HG02870 (cell line): ENCODE measurements at regions not wholly inside any gene's neighbourhood (a gene's known extent, or its start where the extent isn't known, plus 50 kb on each side); places are given as distances from the start of the nearest gene placed in this dataset.

Source experiments
- ATAC-seq: cut with Tn5 transposase; IDR thresholded peaks from one replicate; pipeline ENCODE4 v1.9.1; 2021; ENCODE audit warnings: mild to moderate bottlenecking, moderate library complexity; ENCODE audit not compliant: unreplicated experiment

- no peak for ATAC-seq
These were observed 395.7 kb downstream of the RAPGEF2 start for GRCh38 chr4:159498446-159499115.

- ATAC-seq = no peak
These were observed 398.0 kb downstream of the RAPGEF2 start for GRCh38 chr4:159500861-159501260.

- no peak for ATAC-seq
These were observed 400.5 kb downstream of the RAPGEF2 start for GRCh38 chr4:159503236-159504008.

- no peak for ATAC-seq
These were observed 401.8 kb downstream of the RAPGEF2 start for GRCh38 chr4:159504684-159505083.

- no peak for ATAC-seq
These were observed 402.5 kb downstream of the RAPGEF2 start for GRCh38 chr4:159505266-159505975.

- no peak for ATAC-seq
These were observed 404.1 kb downstream of the RAPGEF2 start for GRCh38 chr4:159506801-159507517.

- no peak for ATAC-seq
These were observed 406.1 kb downstream of the RAPGEF2 start for GRCh38 chr4:159508917-159509500.

GRCh38 chr4:159512348-159512747 lies 409.5 kb downstream of the RAPGEF2 start:
- ATAC-seq = no peak

- ATAC-seq = no peak
These were observed 412.6 kb downstream of the RAPGEF2 start for GRCh38 chr4:159515314-159516025.

GRCh38 chr4:159516556-159517140 lies 413.8 kb downstream of the RAPGEF2 start:
- no peak for ATAC-seq

- no peak for ATAC-seq
These were observed 417.2 kb downstream of the RAPGEF2 start for GRCh38 chr4:159520074-159520473.

GRCh38 chr4:159526172-159526571 lies 423.3 kb downstream of the RAPGEF2 start:
- ATAC-seq = no peak

GRCh38 chr4:159534655-159535054 lies 431.8 kb downstream of the RAPGEF2 start:
- ATAC-seq = no peak

GRCh38 chr4:159538556-159538955 lies 435.7 kb downstream of the RAPGEF2 start:
- ATAC-seq = no peak

- ATAC-seq = no peak
These were observed 437.2 kb downstream of the RAPGEF2 start for GRCh38 chr4:159540038-159540437.

GRCh38 chr4:159540501-159540900 lies 437.6 kb downstream of the RAPGEF2 start:
- no peak for ATAC-seq

GRCh38 chr4:159541143-159541542 lies 438.3 kb downstream of the RAPGEF2 start:
- no peak for ATAC-seq

GRCh38 chr4:159542296-159542695 lies 439.4 kb downstream of the RAPGEF2 start:
- no peak for ATAC-seq

GRCh38 chr4:159543831-159544230 lies 441.0 kb downstream of the RAPGEF2 start:
- no peak for ATAC-seq

GRCh38 chr4:159545556-159545955 lies 442.7 kb downstream of the RAPGEF2 start:
- ATAC-seq = no peak
